ENCODE measurements at regions not wholly inside any gene's neighbourhood (a gene's known extent, or its start where the extent isn't known, plus 50 kb on each side); places are given as distances from the start of the nearest gene placed in this dataset.

- intact Hi-C loops (cut with DNase I), result no loop called here
- Histone ChIP-seq H3K36me3 (no peaks in the 10 kb centered on the region), H3K9me3 (no peaks in the 10 kb centered on the region), H3K4me1 (replicated peaks) (no peaks in the 10 kb centered on the region), H3K4me3 (no peak overlapping the region), H3K27ac (no peak overlapping the region), H3K27me3 (replicated peaks; ENCODE audit: insufficient read depth) (no peaks in the 10 kb centered on the region)
- DNase-seq (ENCODE audit: low spot score), result no peak
- TF ChIP-seq POLR2AphosphoS5 (IDR thresholded peaks at IDR 0.05), result no peak
- WGBS, result 68% methylated on average over 2 of the region's 2 CpGs
Observed at GRCh38 chr1:238171985-238172384, 281.3 kb upstream of the ZP4 start.

GRCh38 chr1:238161955-238162354, 271.2 kb upstream of the ZP4 start:
- DNase-seq (ENCODE audit: low spot score), result no peak
- no peaks in the 10 kb centered on the region for H3K36me3 ChIP-seq
- H3K27me3 ChIP-seq (replicated peaks; ENCODE audit: insufficient read depth), result no peaks in the 10 kb centered on the region
- no peak overlapping the region for H3K4me3 ChIP-seq
- H3K4me1 ChIP-seq (replicated peaks), result no peaks in the 10 kb centered on the region
- TF ChIP-seq POLR2AphosphoS5 (IDR thresholded peaks at IDR 0.05) (no peak), POLR2A (IDR thresholded peaks at IDR 0.05) (no peak), CTCF (IDR thresholded peaks at IDR 0.05) (no peak)
- intact Hi-C loops (cut with DNase I), result no loop called here
- H3K27ac ChIP-seq, result no peak overlapping the region
- H3K9me3 ChIP-seq, result no peaks in the 10 kb centered on the region

GRCh38 chr1:238153939-238154338, 263.2 kb upstream of the ZP4 start:
- Histone ChIP-seq H3K4me1 (replicated peaks) (no peaks in the 10 kb centered on the region), H3K36me3 (no peaks in the 10 kb centered on the region), H3K4me3 (no peak overlapping the region), H3K27me3 (replicated peaks; ENCODE audit: insufficient read depth) (no peaks in the 10 kb centered on the region), H3K9me3 (no peaks in the 10 kb centered on the region), H3K27ac (no peak overlapping the region)
- intact Hi-C loops (cut with DNase I), result no loop called here
- no peak for TF ChIP-seq POLR2A (IDR thresholded peaks at IDR 0.05)
- TF ChIP-seq CTCF (IDR thresholded peaks at IDR 0.05), result no peak
- TF ChIP-seq POLR2AphosphoS5 (IDR thresholded peaks at IDR 0.05), result no peak
- no peak for DNase-seq (ENCODE audit: low spot score)
- 66% methylated on average over 3 of the region's 3 CpGs for WGBS

- WGBS, result 91% methylated on average over 2 of the region's 2 CpGs
- no peak for DNase-seq (ENCODE audit: low spot score)
- intact Hi-C loops (cut with DNase I), result no loop called here
- H3K27me3 ChIP-seq (replicated peaks; ENCODE audit: insufficient read depth), result no peaks in the 10 kb centered on the region
- no peak overlapping the region for H3K4me3 ChIP-seq
- TF ChIP-seq POLR2AphosphoS5 (IDR thresholded peaks at IDR 0.05) (no peak), POLR2A (IDR thresholded peaks at IDR 0.05) (no peak), CTCF (IDR thresholded peaks at IDR 0.05) (no peak)
- H3K27ac ChIP-seq, result no peak overlapping the region
- no peaks in the 10 kb centered on the region for H3K9me3 ChIP-seq
- no peaks in the 10 kb centered on the region for H3K4me1 ChIP-seq (replicated peaks)
- H3K36me3 ChIP-seq, result no peaks in the 10 kb centered on the region
Observed at GRCh38 chr1:238153253-238153652, 262.5 kb upstream of the ZP4 start.

- Histone ChIP-seq H3K9me3 (no peaks in the 10 kb centered on the region), H3K4me3 (no peak overlapping the region), H3K36me3 (no peaks in the 10 kb centered on the region), H3K4me1 (replicated peaks) (no peaks in the 10 kb centered on the region), H3K27ac (no peak overlapping the region), H3K27me3 (replicated peaks; ENCODE audit: insufficient read depth) (no peaks in the 10 kb centered on the region)
- no peak for DNase-seq (ENCODE audit: low spot score)
- TF ChIP-seq CTCF (IDR thresholded peaks at IDR 0.05), result no peak
- TF ChIP-seq POLR2A (IDR thresholded peaks at IDR 0.05), result no peak
- no peak for TF ChIP-seq POLR2AphosphoS5 (IDR thresholded peaks at IDR 0.05)
- intact Hi-C loops (cut with DNase I), result no loop called here
- 67% methylated on average over 2 of the region's 2 CpGs for WGBS
Observed at GRCh38 chr1:238152119-238152518, 261.4 kb upstream of the ZP4 start.
